ENCODE measurements at regions not wholly inside any gene's neighbourhood (a gene's known extent, or its start where the extent isn't known, plus 50 kb on each side); places are given as distances from the start of the nearest gene placed in this dataset.

GRCh38 chr13:80211566-80211965 lies 129.4 kb downstream of the SPRY2 start:
- Histone ChIP-seq H3K27me3 (ENCODE audit: control insufficient read depth in 4 of 4, insufficient read depth in 4 of 4, low read length in 3 of 4) (no peaks in the 10 kb centered on the region), H3K9me3 (ENCODE audit: control insufficient read depth in 4 of 4, low read length in 3 of 4) (no peaks in the 10 kb centered on the region), H3K4me3 (ENCODE audit: low read depth in 1 of 3, low read length in 3 of 3) (no peak overlapping the region), H3K27ac (ENCODE audit: low read depth in 1 of 2, low read length in 2 of 2) (no peak overlapping the region), H3K4me1 (ENCODE audit: control insufficient read depth in 4 of 4, insufficient read depth in 4 of 4, low read length in 3 of 4) (peaks cover 0 to 4% (median 0%) of the 10 kb centered on the region in 4 donors), H3K9ac (ENCODE audit: low read depth in 1 of 2, low read length in 2 of 2) (no peak overlapping the region), H3K36me3 (ENCODE audit: control insufficient read depth in 4 of 4, insufficient read depth in 3 of 4, low read depth in 1 of 4, low read length in 3 of 4) (no peaks in the 10 kb centered on the region)
- TF ChIP-seq GABPA (IDR thresholded peaks at IDR 0.05 in 1 of 2, conservative IDR thresholded peaks at IDR 0.05 in 1 of 2) (no peak), JUND (IDR thresholded peaks at IDR 0.05) (no peak), TAF1 (conservative IDR thresholded peaks at IDR 0.05) (no peak), HNF4A (conservative IDR thresholded peaks at IDR 0.05) (no peak), FOXA2 (IDR thresholded peaks at IDR 0.05) (no peak), ZBTB33 (IDR thresholded peaks at IDR 0.05) (no peak), HNF4G (IDR thresholded peaks at IDR 0.05) (no peak), SP1 (IDR thresholded peaks at IDR 0.05) (no peak), CTCF (IDR thresholded peaks at IDR 0.05; ENCODE audit: low read depth, low read length, missing input control) (no peak), RAD21 (IDR thresholded peaks at IDR 0.05) (no peak), RXRA (IDR thresholded peaks at IDR 0.05) (no peak), EGR1 (IDR thresholded peaks at IDR 0.05; ENCODE audit: low read depth in 2 of 2) (no peak), FOXA1 (IDR thresholded peaks at IDR 0.05) (no peak), REST (IDR thresholded peaks at IDR 0.05) (no peak), YY1 (IDR thresholded peaks at IDR 0.05) (no peak), ATF3 (IDR thresholded peaks at IDR 0.05) (no peak), MAX (IDR thresholded peaks at IDR 0.05) (no peak)
- no peak for DNase-seq (ENCODE audit: low spot score)
- 91% methylated on average over 2 of the region's 2 CpGs for WGBS

GRCh38 chr13:80204642-80205041 lies 136.3 kb downstream of the SPRY2 start:
- no peak overlapping the region for H3K4me3 ChIP-seq (ENCODE audit: low read depth in 1 of 3, low read length in 3 of 3)
- peaks cover 0 to 9% (median 3%) of the 10 kb centered on the region in 4 donors for H3K4me1 ChIP-seq (ENCODE audit: control insufficient read depth in 4 of 4, insufficient read depth in 4 of 4, low read length in 3 of 4)
- H3K9me3 ChIP-seq (ENCODE audit: control insufficient read depth in 4 of 4, low read length in 3 of 4), result no peaks in the 10 kb centered on the region
- H3K27ac ChIP-seq (ENCODE audit: low read depth in 1 of 2, low read length in 2 of 2), result no peak overlapping the region
- TF ChIP-seq NR2F2 (IDR thresholded peaks at IDR 0.05) (no peak), MAX (IDR thresholded peaks at IDR 0.05) (no peak), ZBTB33 (IDR thresholded peaks at IDR 0.05) (no peak)
- no peak for DNase-seq (ENCODE audit: low spot score)
- 91% methylated on average over 2 of the region's 2 CpGs for WGBS
- H3K36me3 ChIP-seq (ENCODE audit: control insufficient read depth in 4 of 4, insufficient read depth in 3 of 4, low read depth in 1 of 4, low read length in 3 of 4), result no peaks in the 10 kb centered on the region
- no peaks in the 10 kb centered on the region for H3K27me3 ChIP-seq (ENCODE audit: control insufficient read depth in 4 of 4, insufficient read depth in 4 of 4, low read length in 3 of 4)
- no peak overlapping the region for H3K9ac ChIP-seq (ENCODE audit: low read depth in 1 of 2, low read length in 2 of 2)

Measured in liver (tissue), 8 donors.